Neuron (in vitro differentiated cells): ENCODE measurements at regions not wholly inside any gene's neighbourhood (a gene's known extent, or its start where the extent isn't known, plus 50 kb on each side); places are given as distances from the start of the nearest gene placed in this dataset.

Experiments used
- H2AFZ ChIP-seq: one replicate; pipeline ENCODE4 v1.6.1; 2013; ENCODE audit warnings: low read depth, mild to moderate bottlenecking, inconsistent platforms, low read length, moderate library complexity
- H3K27me3 ChIP-seq: one replicate; pipeline ENCODE4 v1.6.1; 2013; ENCODE audit warnings: low read length; ENCODE audit not compliant: insufficient read depth
- H3K36me3 ChIP-seq: one replicate; pipeline ENCODE4 v1.6.1; 2013; ENCODE audit warnings: low read length; ENCODE audit not compliant: insufficient read depth
- H3K4me1 ChIP-seq: one replicate; pipeline ENCODE4 v1.6.1; 2013; ENCODE audit warnings: low read length; ENCODE audit not compliant: insufficient read depth
- H3K4me3 ChIP-seq: 2 replicates; pipeline ENCODE4 v1.5.1; 2013; ENCODE audit warnings: mild to moderate bottlenecking, low read length, moderate library complexity
- H3K9me3 ChIP-seq: one replicate; pipeline ENCODE4 v1.6.1; 2013; ENCODE audit warnings: low read length

DNA sequence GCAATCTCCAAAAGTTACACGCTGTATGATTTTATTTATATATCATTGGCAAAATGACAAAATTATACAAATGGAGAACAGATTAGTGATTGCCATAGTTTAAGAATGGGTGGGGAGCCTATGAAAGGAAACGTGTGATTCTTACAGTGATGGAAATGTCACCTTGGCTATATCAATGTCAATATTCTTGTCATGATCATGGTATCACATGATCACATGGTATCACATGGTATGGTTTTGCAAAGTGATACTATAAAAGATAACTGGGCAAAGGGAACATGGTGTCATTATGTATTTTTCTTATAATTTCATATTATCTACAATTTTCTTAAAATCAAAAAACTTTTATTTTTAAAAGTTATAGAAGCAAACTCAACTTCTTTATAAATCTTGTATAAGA lies 606.2 kb upstream of the ZEB2 start:
- no peak overlapping the region for H2AFZ ChIP-seq
- no peak overlapping the region for H3K4me3 ChIP-seq
- H3K36me3 ChIP-seq: no peaks in the 10 kb centered on the region
- H3K9me3 ChIP-seq: no peaks in the 10 kb centered on the region
- no peaks in the 10 kb centered on the region for H3K4me1 ChIP-seq
- no peaks in the 10 kb centered on the region for H3K27me3 ChIP-seq

DNA sequence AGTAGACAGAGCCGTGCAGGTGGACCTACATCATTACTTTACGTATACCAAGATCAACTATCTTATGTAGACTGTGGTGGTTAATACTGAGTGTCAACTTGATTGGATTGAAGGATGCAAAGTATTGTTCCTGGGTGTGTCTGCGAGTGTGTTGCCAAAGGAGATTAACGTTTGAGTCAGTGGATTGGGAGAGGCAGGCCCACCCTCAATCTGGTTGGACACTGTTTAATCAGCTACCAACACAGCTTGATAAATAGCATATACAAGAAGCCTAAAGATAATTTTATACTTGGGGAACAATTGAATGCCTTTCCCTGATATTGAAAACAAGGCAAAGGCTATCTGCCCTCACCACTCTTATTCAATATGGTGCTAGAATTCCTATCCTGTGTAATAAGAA lies 604.2 kb upstream of the ZEB2 start:
- H3K36me3 ChIP-seq: no peaks in the 10 kb centered on the region
- no peaks in the 10 kb centered on the region for H3K27me3 ChIP-seq
- H3K4me1 ChIP-seq: no peaks in the 10 kb centered on the region
- no peak overlapping the region for H3K4me3 ChIP-seq
- no peak overlapping the region for H2AFZ ChIP-seq
- no peaks in the 10 kb centered on the region for H3K9me3 ChIP-seq

DNA sequence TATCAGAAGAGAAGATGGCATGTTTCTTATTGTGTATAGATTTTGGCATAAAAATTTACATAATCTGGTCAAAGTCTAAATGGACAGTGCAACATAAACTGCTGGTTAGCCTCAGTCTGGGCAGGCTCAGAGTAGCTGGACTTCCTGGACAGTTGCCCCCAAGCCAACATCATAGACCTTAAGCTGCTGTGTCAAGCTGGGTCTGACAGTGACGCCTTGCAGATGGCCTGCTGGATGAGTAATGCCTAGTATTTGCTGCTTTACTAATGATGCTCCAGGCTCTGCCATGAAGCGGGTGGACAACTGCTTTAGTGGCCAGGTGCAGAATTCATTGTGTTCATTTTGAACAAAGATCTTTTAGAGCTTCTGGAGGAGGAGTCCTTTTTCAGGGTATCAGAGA lies 603.7 kb upstream of the ZEB2 start:
- H3K4me3 ChIP-seq: no peak overlapping the region
- no peaks in the 10 kb centered on the region for H3K9me3 ChIP-seq
- no peak overlapping the region for H2AFZ ChIP-seq
- no peaks in the 10 kb centered on the region for H3K36me3 ChIP-seq
- no peaks in the 10 kb centered on the region for H3K4me1 ChIP-seq
- no peaks in the 10 kb centered on the region for H3K27me3 ChIP-seq

DNA sequence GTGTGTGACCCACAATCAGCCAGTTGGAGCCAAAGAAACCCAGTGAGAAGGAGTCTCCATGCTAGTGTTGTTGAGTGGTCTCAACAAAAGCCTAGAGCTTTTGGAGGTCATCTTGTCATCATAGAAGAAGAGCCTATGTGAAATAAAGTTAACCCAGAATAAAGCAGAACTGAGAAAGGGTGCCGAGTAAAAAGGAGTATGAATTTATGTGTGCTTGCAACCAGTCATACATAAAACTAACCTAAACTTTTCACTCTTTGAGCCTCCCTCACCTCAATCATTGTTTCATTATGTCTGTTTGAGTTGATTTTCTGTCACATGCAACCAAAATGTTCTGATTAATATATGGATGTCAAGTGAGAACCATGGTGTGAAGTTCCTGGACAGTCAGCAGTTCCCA lies 599.3 kb upstream of the ZEB2 start:
- Histone ChIP-seq H3K4me1 (peaks cover 10% of the 10 kb centered on the region), H3K9me3 (no peaks in the 10 kb centered on the region), H3K36me3 (no peaks in the 10 kb centered on the region), H3K4me3 (no peak overlapping the region), H2AFZ (no peak overlapping the region), H3K27me3 (no peaks in the 10 kb centered on the region)

DNA sequence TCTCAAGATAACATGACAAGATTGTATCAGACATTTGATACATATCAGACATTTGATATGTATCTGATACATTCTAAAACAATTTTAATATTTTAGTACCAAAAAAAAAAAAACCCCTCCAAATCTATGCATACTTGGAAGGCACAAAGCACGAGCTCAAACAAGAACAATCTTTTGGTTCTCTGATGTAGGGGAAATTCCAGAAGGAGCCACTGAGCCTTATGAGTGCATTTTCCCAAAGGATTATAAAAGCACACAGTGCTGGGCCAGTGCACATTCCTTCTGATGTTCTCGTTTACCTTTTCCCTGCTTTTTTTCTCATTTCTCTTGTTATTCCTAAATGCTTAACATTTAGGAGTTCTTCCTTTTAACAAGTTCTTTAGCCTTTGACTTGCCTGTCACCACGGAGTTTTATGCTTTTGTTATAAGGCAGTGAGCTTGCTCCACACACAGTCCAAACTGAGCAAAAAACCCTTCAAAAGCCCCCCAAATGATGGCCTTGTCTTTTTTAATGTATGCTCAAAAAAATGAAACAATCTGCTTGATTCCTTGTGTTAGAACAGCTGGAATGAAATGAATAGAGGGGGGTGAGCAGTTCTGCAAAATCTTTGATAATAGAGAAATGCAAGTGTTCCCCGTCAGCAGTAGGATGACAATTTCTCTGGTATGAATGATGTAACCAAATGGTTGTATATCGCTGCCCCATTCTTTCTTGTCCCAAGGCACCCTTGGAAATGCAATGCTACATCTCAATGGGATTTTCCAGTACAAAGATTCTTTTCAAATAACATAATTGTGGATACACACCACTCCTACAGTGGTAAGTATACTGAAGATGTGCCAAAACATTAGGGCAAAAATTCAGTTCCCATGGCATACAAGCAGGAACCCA lies 597.2 kb upstream of the ZEB2 start:
- Histone ChIP-seq H3K4me1 (peaks cover 10% of the 10 kb centered on the region), H3K27me3 (no peaks in the 10 kb centered on the region), H3K9me3 (no peaks in the 10 kb centered on the region), H3K36me3 (no peaks in the 10 kb centered on the region), H3K4me3 (no peak overlapping the region), H2AFZ (no peak overlapping the region)

DNA sequence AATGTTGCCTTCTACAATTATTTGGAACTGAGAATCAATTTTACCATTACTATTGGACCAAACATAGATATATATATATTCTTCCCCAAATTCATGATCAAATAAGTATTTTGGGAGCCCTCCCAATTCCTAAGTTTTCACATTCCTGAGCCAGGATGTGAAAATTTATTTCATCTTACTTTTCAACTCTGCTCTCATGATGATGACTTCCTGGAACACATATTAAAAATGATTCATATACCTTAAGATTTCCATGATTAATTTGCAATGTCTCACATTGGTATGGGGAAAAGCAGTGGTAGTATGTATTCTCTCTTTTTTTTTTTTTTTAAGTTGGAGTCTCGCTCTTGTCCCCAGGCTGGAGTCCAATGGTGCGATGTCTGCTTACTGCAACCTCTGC lies 596.1 kb upstream of the ZEB2 start:
- Histone ChIP-seq H3K4me3 (no peak overlapping the region), H3K4me1 (peaks cover 17% of the 10 kb centered on the region), H3K36me3 (no peaks in the 10 kb centered on the region), H3K27me3 (no peaks in the 10 kb centered on the region), H2AFZ (no peak overlapping the region), H3K9me3 (no peaks in the 10 kb centered on the region)

DNA sequence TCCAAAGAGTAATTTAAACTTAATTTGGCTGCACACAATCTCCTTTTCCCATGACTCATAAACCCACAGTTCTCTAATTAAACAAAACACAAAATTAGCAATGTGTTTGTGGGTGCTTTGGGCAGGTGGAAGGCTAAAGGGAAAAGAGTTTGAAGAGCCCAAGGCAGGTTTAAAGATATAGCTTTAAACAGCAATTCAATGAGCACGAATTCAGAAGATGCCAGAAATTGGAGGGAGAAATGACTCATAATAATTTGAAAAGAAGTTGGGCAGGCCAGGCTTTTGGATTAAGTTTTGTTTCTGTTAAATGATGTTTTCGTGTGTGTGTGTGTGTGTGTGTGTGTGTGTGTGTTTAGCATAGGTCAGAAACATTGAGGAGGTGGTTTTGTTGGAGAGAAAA lies 594.8 kb upstream of the ZEB2 start:
- Histone ChIP-seq H3K4me3 (no peak overlapping the region), H3K36me3 (no peaks in the 10 kb centered on the region), H3K4me1 (peaks cover 17% of the 10 kb centered on the region), H3K9me3 (no peaks in the 10 kb centered on the region), H2AFZ (no peak overlapping the region), H3K27me3 (no peaks in the 10 kb centered on the region)

DNA sequence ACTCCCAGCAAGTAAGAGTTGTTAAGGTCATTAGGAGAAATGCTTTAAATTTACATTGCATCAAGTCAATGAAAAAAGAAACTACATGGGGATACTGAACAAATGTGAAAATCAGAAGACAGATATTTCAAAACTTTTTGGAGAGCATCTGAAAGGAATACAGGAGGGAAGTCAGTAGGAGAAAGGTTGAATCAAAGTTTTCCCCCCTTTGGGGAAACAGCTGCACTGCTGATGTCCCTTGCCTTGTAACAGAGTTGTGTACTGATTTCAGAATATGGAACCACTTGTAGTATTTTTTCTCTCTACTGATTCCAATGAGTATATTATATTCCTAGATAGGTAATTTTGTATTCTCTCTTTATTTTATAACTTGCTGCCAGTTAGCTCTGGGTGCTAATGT lies 592.5 kb upstream of the ZEB2 start:
- no peak overlapping the region for H3K4me3 ChIP-seq
- no peaks in the 10 kb centered on the region for H3K27me3 ChIP-seq
- H3K4me1 ChIP-seq: peaks cover 15% of the 10 kb centered on the region
- no peak overlapping the region for H2AFZ ChIP-seq
- H3K9me3 ChIP-seq: no peaks in the 10 kb centered on the region
- H3K36me3 ChIP-seq: no peaks in the 10 kb centered on the region

DNA sequence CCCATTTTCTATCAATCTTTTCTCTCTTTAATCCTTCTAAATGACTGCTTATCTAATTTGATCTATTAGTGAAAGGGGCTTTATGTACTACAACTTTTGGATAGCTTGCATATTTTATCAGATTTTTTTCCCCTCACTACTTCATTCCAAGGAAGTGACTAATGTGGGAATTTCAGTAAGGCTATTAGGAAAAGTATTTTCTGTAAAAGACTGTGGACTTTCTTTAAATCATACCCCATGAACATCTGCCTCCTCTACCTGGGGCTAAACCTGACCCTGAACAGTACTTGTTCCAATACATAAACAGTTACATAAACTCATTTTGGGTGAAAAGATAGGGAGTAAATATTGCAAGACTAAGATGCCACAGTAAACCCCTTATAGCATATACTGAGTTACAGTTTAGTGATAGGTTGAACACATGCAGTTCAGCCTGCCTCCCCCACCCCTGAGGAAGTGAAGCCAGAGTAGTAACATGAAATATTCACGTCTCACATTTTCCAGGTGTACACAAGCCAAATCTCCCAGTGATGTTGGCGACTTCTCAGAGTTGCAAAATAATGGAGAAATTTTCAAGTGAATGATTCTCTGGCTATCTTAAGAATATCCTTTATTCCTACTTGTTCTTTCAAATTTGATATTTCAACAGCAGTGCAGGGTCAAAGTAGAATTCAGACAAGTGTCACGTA lies 590.9 kb upstream of the ZEB2 start:
- no peaks in the 10 kb centered on the region for H3K36me3 ChIP-seq
- H3K27me3 ChIP-seq: no peaks in the 10 kb centered on the region
- H3K4me1 ChIP-seq: peaks cover 8% of the 10 kb centered on the region
- H3K9me3 ChIP-seq: no peaks in the 10 kb centered on the region
- no peak overlapping the region for H3K4me3 ChIP-seq
- no peak overlapping the region for H2AFZ ChIP-seq

DNA sequence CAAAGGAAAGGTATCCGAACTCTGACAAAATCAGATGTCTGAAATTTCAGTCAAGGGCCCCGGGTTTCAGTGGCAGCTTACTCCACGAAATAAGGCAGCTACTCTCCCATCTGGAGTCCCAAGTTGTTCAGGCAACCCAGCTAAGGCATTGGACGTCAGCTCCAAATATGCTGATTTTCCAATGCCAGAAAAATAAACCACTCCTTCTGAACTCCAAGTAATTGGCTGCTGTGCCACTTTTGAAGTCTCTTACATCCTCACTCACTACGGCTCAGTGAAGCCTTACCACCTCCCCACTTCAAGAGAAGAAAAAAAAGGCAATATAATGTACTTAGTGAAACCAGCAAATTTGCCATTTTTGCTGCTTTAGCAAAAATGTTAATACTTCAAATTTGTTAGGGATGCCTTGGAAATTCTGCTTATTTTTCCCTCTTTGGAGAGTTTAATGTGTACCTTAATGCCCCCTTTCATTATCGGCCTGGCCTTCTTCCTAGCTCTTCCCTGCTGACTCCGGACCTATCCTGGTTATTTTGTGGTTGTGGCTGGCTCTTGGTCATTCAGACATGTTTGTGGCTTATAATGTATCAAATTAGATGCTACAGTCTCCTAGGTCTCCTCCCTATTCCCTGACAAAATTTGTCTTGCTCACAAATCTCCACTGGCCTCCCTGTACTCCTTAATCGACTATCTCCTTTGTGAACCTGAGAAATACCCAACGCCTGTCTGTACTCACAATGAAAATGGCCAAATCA lies 589.2 kb upstream of the ZEB2 start:
- H2AFZ ChIP-seq: no peak overlapping the region
- no peaks in the 10 kb centered on the region for H3K9me3 ChIP-seq
- peaks cover 8% of the 10 kb centered on the region for H3K4me1 ChIP-seq

DNA sequence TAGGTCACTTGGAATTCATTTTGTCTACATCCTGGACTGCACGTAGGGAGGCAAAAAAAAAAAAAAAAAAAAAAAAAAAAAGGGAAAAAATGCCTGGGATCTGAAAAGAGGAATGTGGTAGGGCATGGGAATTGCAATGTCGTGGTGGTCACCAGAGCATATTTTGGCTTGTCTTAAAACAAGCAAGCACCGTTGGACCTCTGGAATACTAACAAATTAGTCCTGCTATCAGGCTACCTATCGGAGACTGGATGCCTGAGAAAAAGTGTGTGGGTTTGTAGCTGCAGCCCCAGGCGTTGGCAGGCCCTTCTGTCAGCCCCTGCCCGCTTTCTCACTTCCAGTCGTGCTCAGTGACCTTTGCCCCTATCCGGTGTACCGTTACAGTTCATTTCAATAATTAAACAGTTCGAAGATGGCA lies 588.5 kb upstream of the ZEB2 start:
- no peak overlapping the region for H3K4me3 ChIP-seq
- H3K36me3 ChIP-seq: no peaks in the 10 kb centered on the region
- H3K27me3 ChIP-seq: no peaks in the 10 kb centered on the region

More for the DNA sequence above, 589.2 kb upstream of the ZEB2 start:
- H3K36me3 ChIP-seq: no peaks in the 10 kb centered on the region
- H3K4me3 ChIP-seq: no peak overlapping the region
- no peaks in the 10 kb centered on the region for H3K27me3 ChIP-seq

DNA sequence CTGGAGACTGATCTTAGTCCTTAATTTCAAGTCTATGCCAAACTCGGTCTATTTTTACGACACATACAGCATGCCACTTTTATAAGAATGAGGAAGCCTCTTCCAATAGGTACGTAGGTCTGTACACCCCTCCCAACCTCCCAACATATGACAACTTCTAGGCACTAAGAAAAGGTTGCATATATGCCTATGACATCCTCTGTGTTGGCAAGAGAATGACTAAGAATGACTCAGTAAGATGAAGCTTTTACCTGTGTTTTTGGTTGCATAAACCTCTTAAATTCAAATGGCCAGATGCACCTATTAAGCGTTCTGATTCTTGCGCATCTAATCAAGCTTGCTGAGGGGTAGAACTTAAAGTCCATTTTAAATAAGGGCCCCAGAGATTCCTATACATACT lies 586.4 kb upstream of the ZEB2 start:
- Histone ChIP-seq H3K4me3 (no peak overlapping the region), H3K4me1 (peaks cover under 1% of the 10 kb centered on the region), H3K9me3 (peaks cover under 1% of the 10 kb centered on the region), H2AFZ (no peak overlapping the region), H3K27me3 (no peaks in the 10 kb centered on the region), H3K36me3 (no peaks in the 10 kb centered on the region)

More for the DNA sequence above, 588.5 kb upstream of the ZEB2 start:
- Histone ChIP-seq H2AFZ (no peak overlapping the region), H3K9me3 (no peaks in the 10 kb centered on the region), H3K4me1 (peaks cover 8% of the 10 kb centered on the region)

DNA sequence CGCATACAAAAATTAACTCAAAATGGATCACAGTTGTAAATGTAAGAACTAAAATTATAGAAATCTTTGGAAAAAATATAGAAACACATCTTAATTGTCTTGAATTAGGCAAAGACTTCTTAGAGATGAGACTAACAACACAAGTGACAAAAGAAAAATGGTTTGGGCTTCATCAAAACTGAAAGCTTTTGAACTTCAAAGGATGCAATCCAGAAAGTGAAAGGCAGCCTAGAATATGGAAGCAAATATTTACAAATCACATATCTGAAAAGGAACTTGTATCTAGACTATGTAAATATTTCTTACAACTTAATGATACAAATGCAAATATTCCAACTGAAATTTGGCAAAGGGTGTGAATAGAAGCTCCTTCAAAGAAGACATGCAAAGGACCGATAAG lies 582.8 kb upstream of the ZEB2 start:
- Histone ChIP-seq H3K27me3 (no peaks in the 10 kb centered on the region), H3K36me3 (no peaks in the 10 kb centered on the region), H3K4me1 (no peaks in the 10 kb centered on the region), H3K9me3 (peaks cover 2% of the 10 kb centered on the region), H2AFZ (no peak overlapping the region), H3K4me3 (no peak overlapping the region)
